Hepatocyte (in vitro differentiated cells): ENCODE measurements at regions not wholly inside any gene's neighbourhood (a gene's known extent, or its start where the extent isn't known, plus 50 kb on each side); places are given as distances from the start of the nearest gene placed in this dataset.

Experiments used
- CTCF ChIP-seq: fragments of 200-600 bp; sonication (generic); IDR thresholded peaks from 2 replicates; pipeline ENCODE4 v1.5.1; 2016; ENCODE audit warnings: antibody characterized with exemption, mild to moderate bottlenecking; ENCODE audit not compliant: poor library complexity
- EZH2 ChIP-seq: fragments of 200-600 bp; sonication (generic); IDR thresholded peaks from 2 replicates; pipeline ENCODE4 v1.6.1; 2016; ENCODE audit warnings: antibody characterized with exemption, mild to moderate bottlenecking, borderline replicate concordance

- TF ChIP-seq CTCF (no peak), EZH2 (no peak)
These were observed 262.5 kb downstream of the BCOR start for GRCh38 chrX:39835241-39835640.
